B cell (primary cell): ENCODE measurements at regions not wholly inside any gene's neighbourhood (a gene's known extent, or its start where the extent isn't known, plus 50 kb on each side); places are given as distances from the start of the nearest gene placed in this dataset.

Experiments
- EZH2 ChIP-seq: IDR thresholded peaks from 2 replicates; pipeline ENCODE4 v1.6.1; 2012; ENCODE audit warnings: borderline replicate concordance, low read depth, mild to moderate bottlenecking, moderate library complexity, low read length; ENCODE audit not compliant: insufficient read depth, poor library complexity, severe bottlenecking
- TF ChIP-seq, protein P1 (sequence below): fragments of 200-600 bp; IDR thresholded peaks from one replicate; pipeline ENCODE4 v1.8.0; 2022; ENCODE audit warnings: antibody characterized with exemption, mild to moderate bottlenecking

DNA sequence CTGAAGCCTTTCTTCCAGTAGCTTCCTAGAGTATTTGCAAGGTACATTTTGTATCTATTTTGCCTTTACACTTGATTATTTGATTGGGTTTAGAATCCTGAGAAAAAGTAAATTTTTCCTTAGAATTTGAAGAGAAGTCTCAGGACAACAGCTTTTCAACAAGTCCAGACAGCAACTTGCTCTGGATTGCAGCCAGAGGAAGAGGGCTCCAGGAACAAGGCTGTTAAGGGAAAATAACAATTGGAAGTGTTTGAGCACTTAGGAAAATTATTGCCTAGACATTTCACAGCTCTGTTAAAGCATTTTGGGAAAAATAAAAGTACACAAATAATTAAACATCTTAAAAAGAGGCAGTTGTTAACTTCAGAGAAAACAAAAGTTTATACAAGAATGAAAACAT, 58.3 kb upstream of the RAPGEF4 start:
- TF ChIP-seq, protein P1, sequence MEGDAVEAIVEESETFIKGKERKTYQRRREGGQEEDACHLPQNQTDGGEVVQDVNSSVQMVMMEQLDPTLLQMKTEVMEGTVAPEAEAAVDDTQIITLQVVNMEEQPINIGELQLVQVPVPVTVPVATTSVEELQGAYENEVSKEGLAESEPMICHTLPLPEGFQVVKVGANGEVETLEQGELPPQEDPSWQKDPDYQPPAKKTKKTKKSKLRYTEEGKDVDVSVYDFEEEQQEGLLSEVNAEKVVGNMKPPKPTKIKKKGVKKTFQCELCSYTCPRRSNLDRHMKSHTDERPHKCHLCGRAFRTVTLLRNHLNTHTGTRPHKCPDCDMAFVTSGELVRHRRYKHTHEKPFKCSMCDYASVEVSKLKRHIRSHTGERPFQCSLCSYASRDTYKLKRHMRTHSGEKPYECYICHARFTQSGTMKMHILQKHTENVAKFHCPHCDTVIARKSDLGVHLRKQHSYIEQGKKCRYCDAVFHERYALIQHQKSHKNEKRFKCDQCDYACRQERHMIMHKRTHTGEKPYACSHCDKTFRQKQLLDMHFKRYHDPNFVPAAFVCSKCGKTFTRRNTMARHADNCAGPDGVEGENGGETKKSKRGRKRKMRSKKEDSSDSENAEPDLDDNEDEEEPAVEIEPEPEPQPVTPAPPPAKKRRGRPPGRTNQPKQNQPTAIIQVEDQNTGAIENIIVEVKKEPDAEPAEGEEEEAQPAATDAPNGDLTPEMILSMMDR: no peak
- no peak for TF ChIP-seq EZH2
